WTC11 (cell line): ENCODE measurements at regions not wholly inside any gene's neighbourhood (a gene's known extent, or its start where the extent isn't known, plus 50 kb on each side); places are given as distances from the start of the nearest gene placed in this dataset.
"Not testable (repeated sequence)": the region's sequence is repeated elsewhere in the genome, so short reads cannot be mapped to it uniquely, and the experiment has no call there.

ENCODE experiments used
- ATAC-seq: fragments of 200-7000 bp; cut with Tn5 transposase; 2 replicates; pipeline ENCODE4 v1.10.0; 2021; ENCODE audit warnings: mild to moderate bottlenecking, moderate library complexity
- CTCF ChIA-PET: fragments of 300-600 bp; sonication (Branson Sonifier 250); formaldehyde crosslinking; loops from one replicate; lab custom pipeline; 2021; ENCODE audit warnings: antibody characterized with exemption; lab: Charles Lee
- POLR2A ChIA-PET: fragments of 350-600 bp; sonication (Branson Sonifier 250); formaldehyde crosslinking; loops from one replicate; lab custom pipeline; 2021; ENCODE audit warnings: antibody characterized with exemption; lab: Charles Lee
- DNase-seq: peaks from one replicate; pipeline ENCODE4 v3.0.0; 2021; ENCODE audit warnings: low spot score
- H3K27ac Mint-ChIP-seq: 2 replicates; pipeline ENCODE4 v1.8.0; 2021; ENCODE audit warnings: mixed read lengths
- H3K27me3 Mint-ChIP-seq: 2 replicates; pipeline ENCODE4 v1.8.0; 2021; ENCODE audit warnings: low read depth, mild to moderate bottlenecking, moderate library complexity, mixed read lengths
- H3K36me3 Mint-ChIP-seq: 2 replicates; pipeline ENCODE4 v1.8.0; 2021; ENCODE audit warnings: mixed read lengths
- H3K4me1 Mint-ChIP-seq: 2 replicates; pipeline ENCODE4 v1.8.0; 2022; ENCODE audit warnings: mixed read lengths
- H3K4me3 Mint-ChIP-seq: 2 replicates; pipeline ENCODE4 v1.8.0; 2021; ENCODE audit warnings: mild to moderate bottlenecking, moderate library complexity, mixed read lengths
- H3K9me3 Mint-ChIP-seq: 2 replicates; pipeline ENCODE4 v1.8.0; 2021; ENCODE audit warnings: mixed read lengths

DNA sequence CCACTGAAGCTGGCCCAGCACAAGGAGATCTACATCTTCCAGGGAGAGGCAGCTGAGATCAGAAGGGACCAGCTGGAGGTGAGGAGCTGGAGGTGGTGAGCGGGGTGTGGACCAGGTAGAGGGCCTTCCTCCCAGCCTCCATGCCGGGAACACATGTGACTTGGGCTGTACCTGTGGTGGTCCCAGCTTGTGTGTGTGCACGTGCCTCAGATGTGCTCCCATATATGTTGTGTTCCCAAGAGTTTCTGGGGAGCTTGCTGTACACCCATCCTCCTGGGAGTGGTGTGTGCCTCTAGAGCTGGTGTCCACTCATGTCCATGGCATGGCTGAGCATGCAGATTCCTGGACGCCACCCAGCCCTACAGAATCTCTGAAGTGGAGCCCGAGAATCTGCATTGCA lies 183.7 kb upstream of the AKAP13 start:
- ATAC-seq, H3K4me1 Mint-ChIP-seq, H3K27me3 Mint-ChIP-seq, H3K4me3 Mint-ChIP-seq, POLR2A ChIA-PET, DNase-seq, CTCF ChIA-PET, H3K27ac Mint-ChIP-seq, H3K36me3 Mint-ChIP-seq, H3K9me3 Mint-ChIP-seq: not testable (repeated sequence)

DNA sequence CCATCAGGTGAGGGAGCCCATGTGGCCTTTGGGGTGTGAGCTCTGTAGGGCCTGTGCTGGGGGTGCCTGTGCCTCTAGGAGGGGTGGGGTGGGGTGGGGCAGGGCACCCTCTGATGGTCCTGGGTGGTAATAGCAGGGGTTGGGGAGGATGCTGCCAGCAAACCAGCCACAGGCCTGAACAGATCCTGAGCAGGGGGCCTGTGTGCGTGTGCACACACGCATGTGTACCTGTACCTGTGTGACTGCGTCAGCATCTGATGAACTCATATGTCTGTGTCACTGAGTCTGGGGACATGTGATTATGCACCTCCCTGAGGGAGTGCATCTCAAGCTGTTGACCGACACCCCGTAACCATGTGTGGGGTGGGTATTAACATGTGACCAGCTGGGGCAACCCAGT lies 182.8 kb upstream of the AKAP13 start:
- H3K27me3 Mint-ChIP-seq, CTCF ChIA-PET, ATAC-seq, POLR2A ChIA-PET, H3K9me3 Mint-ChIP-seq, H3K36me3 Mint-ChIP-seq, DNase-seq, H3K4me3 Mint-ChIP-seq, H3K4me1 Mint-ChIP-seq, H3K27ac Mint-ChIP-seq: not testable (repeated sequence)

- H3K27ac Mint-ChIP-seq, H3K4me1 Mint-ChIP-seq, H3K27me3 Mint-ChIP-seq, DNase-seq, CTCF ChIA-PET, H3K9me3 Mint-ChIP-seq, H3K36me3 Mint-ChIP-seq, H3K4me3 Mint-ChIP-seq, POLR2A ChIA-PET, ATAC-seq: not testable (repeated sequence)
Observed at GRCh38 chr15:85198432-85198831, 182.0 kb upstream of the AKAP13 start.

DNA sequence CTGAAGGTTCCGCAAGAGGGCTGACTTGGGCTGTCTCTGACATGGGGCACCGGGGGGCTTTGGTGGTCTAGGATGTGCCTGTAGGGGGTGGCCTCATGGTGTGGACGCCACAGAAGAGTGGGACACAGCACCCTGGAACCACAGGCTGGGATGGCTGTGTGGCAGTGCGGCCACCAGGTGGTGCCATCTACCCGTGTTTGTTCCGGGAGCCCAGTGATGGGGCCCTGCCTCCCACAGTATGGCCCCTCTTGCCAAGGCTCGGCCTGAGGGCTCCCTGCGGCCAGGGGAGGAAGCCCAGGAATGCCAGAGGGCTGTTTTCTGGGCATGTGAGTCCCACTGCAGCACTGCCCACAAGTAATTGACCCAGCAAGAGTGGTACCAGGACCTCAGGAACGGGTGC lies 180.2 kb upstream of the AKAP13 start:
- H3K36me3 Mint-ChIP-seq, H3K4me3 Mint-ChIP-seq, POLR2A ChIA-PET, DNase-seq, H3K4me1 Mint-ChIP-seq, H3K9me3 Mint-ChIP-seq, H3K27ac Mint-ChIP-seq, H3K27me3 Mint-ChIP-seq, CTCF ChIA-PET: not testable (repeated sequence)
- peak; percentile 96 for ATAC-seq

GRCh38 chr15:85201118-85201793 lies 179.1 kb upstream of the AKAP13 start:
- DNase-seq, POLR2A ChIA-PET, H3K4me3 Mint-ChIP-seq, H3K36me3 Mint-ChIP-seq, H3K27ac Mint-ChIP-seq, ATAC-seq, CTCF ChIA-PET, H3K4me1 Mint-ChIP-seq, H3K27me3 Mint-ChIP-seq, H3K9me3 Mint-ChIP-seq: not testable (repeated sequence)

DNA sequence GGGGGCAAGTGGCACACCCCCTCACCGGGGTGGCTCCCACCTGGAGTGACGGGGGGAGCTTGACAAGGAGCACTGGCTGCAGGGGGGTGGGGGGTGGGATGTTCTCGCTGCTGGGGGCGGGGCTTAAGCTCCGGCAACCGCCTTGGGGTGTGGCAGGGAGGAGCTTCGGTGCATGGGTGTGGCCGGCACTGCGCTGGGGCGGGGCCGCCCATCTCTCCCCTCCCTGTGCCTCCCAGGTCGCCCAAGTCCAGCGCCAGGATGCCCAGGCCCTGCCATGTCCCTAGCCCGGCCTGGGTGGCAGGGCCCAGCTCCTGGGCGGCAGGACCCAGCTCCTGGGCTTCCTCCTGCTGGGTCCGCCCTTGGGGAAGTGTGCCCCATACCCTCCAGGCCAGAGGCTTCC lies 175.9 kb upstream of the AKAP13 start:
- H3K27me3 Mint-ChIP-seq, H3K9me3 Mint-ChIP-seq, POLR2A ChIA-PET, H3K4me3 Mint-ChIP-seq, DNase-seq, H3K27ac Mint-ChIP-seq, H3K36me3 Mint-ChIP-seq, CTCF ChIA-PET, ATAC-seq, H3K4me1 Mint-ChIP-seq: not testable (repeated sequence)

- H3K36me3 Mint-ChIP-seq, H3K9me3 Mint-ChIP-seq, H3K27me3 Mint-ChIP-seq, ATAC-seq, POLR2A ChIA-PET, DNase-seq, H3K27ac Mint-ChIP-seq, CTCF ChIA-PET, H3K4me1 Mint-ChIP-seq: not testable (repeated sequence)
- H3K4me3 Mint-ChIP-seq, result peak overlapping the region; percentile 33
Observed at GRCh38 chr15:85233791-85234325, 146.5 kb upstream of the AKAP13 start.

GRCh38 chr15:85234450-85235196 lies 145.8 kb upstream of the AKAP13 start:
- H3K4me3 Mint-ChIP-seq, ATAC-seq, H3K9me3 Mint-ChIP-seq, H3K27ac Mint-ChIP-seq, CTCF ChIA-PET, DNase-seq, POLR2A ChIA-PET, H3K4me1 Mint-ChIP-seq, H3K36me3 Mint-ChIP-seq, H3K27me3 Mint-ChIP-seq: not testable (repeated sequence)

DNA sequence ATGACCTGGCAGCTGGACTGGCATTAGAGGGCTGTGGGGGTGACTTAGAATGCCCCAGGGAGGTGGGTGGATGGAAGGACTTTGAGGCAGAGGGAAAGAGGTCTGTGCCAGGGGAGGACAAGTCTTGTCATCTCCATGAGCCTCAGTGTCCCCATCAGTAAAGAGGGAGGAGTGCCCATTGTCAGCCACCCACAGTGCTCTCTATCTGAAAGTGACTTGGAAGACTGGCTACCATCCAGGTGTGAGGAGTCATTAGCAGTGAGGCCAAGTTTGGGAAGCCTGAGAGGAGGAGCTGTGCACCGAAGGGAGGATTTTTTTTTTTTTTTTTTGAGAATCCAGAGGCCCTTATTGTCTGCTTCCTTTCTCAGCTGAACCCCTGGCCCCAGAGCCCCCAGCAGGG lies 136.3 kb upstream of the AKAP13 start:
- H3K4me1 Mint-ChIP-seq, DNase-seq, H3K27me3 Mint-ChIP-seq, H3K9me3 Mint-ChIP-seq, H3K36me3 Mint-ChIP-seq, ATAC-seq, H3K27ac Mint-ChIP-seq, CTCF ChIA-PET, POLR2A ChIA-PET, H3K4me3 Mint-ChIP-seq: not testable (repeated sequence)

DNA sequence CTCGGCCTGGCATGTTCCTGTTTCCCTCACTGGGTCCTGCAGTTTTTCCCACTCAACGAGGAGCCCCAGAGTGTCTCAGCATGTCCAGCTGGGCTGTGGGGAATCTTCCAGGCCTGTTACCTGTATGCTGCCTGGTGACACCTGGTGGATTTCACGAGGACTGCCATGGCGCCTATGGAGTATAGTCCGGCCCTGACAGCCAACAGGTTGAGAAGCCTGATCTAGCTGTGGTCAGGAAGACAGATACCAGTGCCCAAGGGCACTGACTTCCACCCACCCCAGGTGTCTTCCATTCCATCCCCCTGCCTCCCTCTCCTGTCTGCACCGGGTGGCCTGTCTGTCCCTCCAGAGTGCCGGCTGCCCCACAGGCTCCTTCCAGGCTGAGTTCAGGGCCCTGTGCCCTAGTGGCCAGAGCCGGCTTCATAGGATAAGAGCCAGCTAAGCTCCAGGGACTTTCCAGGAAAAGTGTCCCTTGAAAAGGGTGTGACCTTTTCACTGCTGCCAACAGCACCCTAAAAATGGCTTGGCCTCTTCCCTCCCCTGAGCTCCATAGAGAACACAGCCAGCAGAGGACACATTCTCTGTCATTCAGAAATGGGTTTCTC lies 129.4 kb upstream of the AKAP13 start:
- CTCF ChIA-PET, result interaction anchor here (0.6 to 0.9 kb wide), 3 partner anchors 38 to 90 kb away, joined by 4 to 5 read pairs (median 4); no protein-coding TSS in a partner anchor
- H3K4me1 Mint-ChIP-seq, H3K36me3 Mint-ChIP-seq, H3K27me3 Mint-ChIP-seq, POLR2A ChIA-PET, H3K9me3 Mint-ChIP-seq, H3K4me3 Mint-ChIP-seq, H3K27ac Mint-ChIP-seq: not testable (repeated sequence)
- peak; percentile 32; the same call in 1 of the 2 replicates for ATAC-seq
- peak; percentile 73 for DNase-seq

GRCh38 chr15:85253196-85253915 lies 127.0 kb upstream of the AKAP13 start:
- H3K27ac Mint-ChIP-seq, H3K27me3 Mint-ChIP-seq, H3K36me3 Mint-ChIP-seq, DNase-seq, H3K9me3 Mint-ChIP-seq, H3K4me1 Mint-ChIP-seq, CTCF ChIA-PET, H3K4me3 Mint-ChIP-seq, POLR2A ChIA-PET: not testable (repeated sequence)
- peak; percentile 11 for ATAC-seq

- ATAC-seq, result peak; percentile 28
- DNase-seq, H3K36me3 Mint-ChIP-seq, CTCF ChIA-PET, POLR2A ChIA-PET, H3K27me3 Mint-ChIP-seq, H3K9me3 Mint-ChIP-seq, H3K4me1 Mint-ChIP-seq, H3K27ac Mint-ChIP-seq, H3K4me3 Mint-ChIP-seq: not testable (repeated sequence)
Observed at GRCh38 chr15:85254961-85255360, 125.4 kb upstream of the AKAP13 start.
